DND-41 (cell line): ENCODE measurements at regions not wholly inside any gene's neighbourhood (a gene's known extent, or its start where the extent isn't known, plus 50 kb on each side); places are given as distances from the start of the nearest gene placed in this dataset.

Experiments
- CTCF ChIP-seq: IDR thresholded peaks from 2 replicates; pipeline ENCODE4 v1.5.1; 2012; ENCODE audit warnings: borderline replicate concordance, low read length, moderate library complexity, mild to moderate bottlenecking; ENCODE audit not compliant: poor library complexity, severe bottlenecking; ENCODE audit errors: extremely low read depth
- EZH2 ChIP-seq: IDR thresholded peaks from 3 replicates; pipeline ENCODE4 v1.6.1; 2012; ENCODE audit warnings: borderline replicate concordance, low read depth, mild to moderate bottlenecking, moderate library complexity, low read length, inconsistent platforms; ENCODE audit not compliant: severe bottlenecking

- TF ChIP-seq CTCF = no peak
- TF ChIP-seq EZH2 = no peak
Measured at GRCh38 chr2:207421671-207422070, 108.1 kb upstream of the CREB1 start.
